Body of pancreas (tissue), 4 donors: ENCODE measurements at regions not wholly inside any gene's neighbourhood (a gene's known extent, or its start where the extent isn't known, plus 50 kb on each side); places are given as distances from the start of the nearest gene placed in this dataset.

ENCODE experiments used
- ATAC-seq: fragments of 150-250 bp; one replicate; pipeline ENCODE4 v1.9.1; 2016
- DNase-seq, 4 donors: peaks; one replicate each; pipeline ENCODE4 v3.0.0-alpha.2; 2019
- H3K27ac ChIP-seq, 4 donors: fragments of 200-600 bp; sonication (generic); 1 replicate in 3 of 4; 2 replicates in 1 of 4; pipeline versions ENCODE4 v1.5.1 to v1.6.1; 2016 to 2019; ENCODE audit warnings: mild to moderate bottlenecking in 1 of 4, mixed read lengths in 1 of 4, moderate library complexity in 1 of 4
- H3K27me3 ChIP-seq, 2 donors: fragments of 200-600 bp; sonication (generic); one replicate each; pipeline ENCODE4 v1.6.0; 2016; ENCODE audit warnings: mild to moderate bottlenecking in 1 of 2
- H3K36me3 ChIP-seq, 2 donors: fragments of 200-600 bp; sonication (generic); replicated peaks in 1 of 2; 2 replicates each; pipeline ENCODE4 v1.5.1; 2016; ENCODE audit warnings: low read depth in 2 of 2; ENCODE audit not compliant: insufficient read depth in 1 of 2
- H3K4me1 ChIP-seq: fragments of 200-600 bp; sonication (generic); one replicate; pipeline ENCODE4 v1.6.0; 2016
- H3K4me3 ChIP-seq, 2 donors: fragments of 200-600 bp; sonication (generic); 1 replicate in 1 of 2; 2 replicates in 1 of 2; pipeline ENCODE4 v1.5.1; 2016 to 2019
- H3K9me3 ChIP-seq, 3 donors: fragments of 200-600 bp; sonication (generic); 1 replicate in 2 of 3; 2 replicates in 1 of 3; pipeline ENCODE4 v1.5.1; 2016
- CTCF ChIP-seq, 7 experiments: fragments of 450-650 bp in 4 of 7; fragments of 200-600 bp in 3 of 7; sonication (generic) in 3 of 7; IDR thresholded peaks; one replicate each; pipeline ENCODE4 v1.5.1; 2016 to 2019; ENCODE audit warnings: antibody characterized with exemption in 7 of 7
- POLR2A ChIP-seq, 3 donors: fragments of 450-650 bp; IDR thresholded peaks; one replicate each; pipeline ENCODE4 v1.6.1; 2016; ENCODE audit warnings: antibody characterized with exemption in 3 of 3, mild to moderate bottlenecking in 2 of 3
- WGBS, 2 donors: methylation state at CpG; one replicate each; pipeline ENCODE4 v1.1.5; 2017; 5-methylcytosine and 5-hydroxymethylcytosine counted together
- intact Hi-C: fragments of 100-400 bp; cut with DNase I; formaldehyde crosslinking; loops from one replicate; pipeline ENCODE4 v1.15.1; 2023

GRCh38 chr4:64559571-64559970, 150.3 kb upstream of the TECRL start:
- peaks cover 6% of the 10 kb centered on the region for H3K4me1 ChIP-seq
- ATAC-seq (no peak), DNase-seq (no peak)
- intact Hi-C loops, result no loop called here
- H3K27ac ChIP-seq, result no peak overlapping the region
- TF ChIP-seq CTCF (IDR thresholded peaks at IDR 0.05) (no peak), POLR2A (IDR thresholded peaks at IDR 0.05) (no peak)
- WGBS, 2 donors, result 68 to 88% methylated on average over 4 of the region's 4 CpGs
- no peaks in the 10 kb centered on the region for H3K36me3 ChIP-seq
- H3K9me3 ChIP-seq, result no peaks in the 10 kb centered on the region
- no peaks in the 10 kb centered on the region for H3K27me3 ChIP-seq
- H3K4me3 ChIP-seq, result no peak overlapping the region

GRCh38 chr4:64551125-64551524, 141.9 kb upstream of the TECRL start:
- intact Hi-C loops, result no loop called here
- Histone ChIP-seq H3K9me3 (no peaks in the 10 kb centered on the region), H3K27me3 (no peaks in the 10 kb centered on the region), H3K4me3 (no peak overlapping the region), H3K36me3 (no peaks in the 10 kb centered on the region), H3K27ac (no peak overlapping the region), H3K4me1 (peaks cover 6% of the 10 kb centered on the region)
- TF ChIP-seq CTCF (IDR thresholded peaks at IDR 0.05) (no peak), POLR2A (IDR thresholded peaks at IDR 0.05) (no peak)
- ATAC-seq (no peak), DNase-seq (no peak)

GRCh38 chr4:64545593-64545992, 136.3 kb upstream of the TECRL start:
- 90 to 92% methylated on average over 15 of the region's 15 CpGs for WGBS, 2 donors
- Histone ChIP-seq H3K9me3 (no peaks in the 10 kb centered on the region), H3K36me3 (no peaks in the 10 kb centered on the region), H3K4me3 (no peak overlapping the region), H3K4me1 (no peaks in the 10 kb centered on the region), H3K27me3 (no peaks in the 10 kb centered on the region), H3K27ac (no peak overlapping the region)
- no peak for ATAC-seq
- no peak for DNase-seq
- TF ChIP-seq CTCF (IDR thresholded peaks at IDR 0.05), result no peak
- TF ChIP-seq POLR2A (IDR thresholded peaks at IDR 0.05), result no peak
- intact Hi-C loops, result no loop called here

GRCh38 chr4:64539234-64539849, 130.1 kb upstream of the TECRL start:
- Histone ChIP-seq H3K4me1 (no peaks in the 10 kb centered on the region), H3K9me3 (no peaks in the 10 kb centered on the region), H3K36me3 (no peaks in the 10 kb centered on the region), H3K27me3 (no peaks in the 10 kb centered on the region), H3K4me3 (no peak overlapping the region), H3K27ac (no peak overlapping the region)
- ATAC-seq (peak; percentile 79), DNase-seq (peak; percentile 49 to 62 (median 57))
- 5 to 7% methylated on average over 4 of the region's 4 CpGs for WGBS, 2 donors
- TF ChIP-seq CTCF (IDR thresholded peaks at IDR 0.05), result peak; percentile 59 to 92 (median 77)
- no peak for TF ChIP-seq POLR2A (IDR thresholded peaks at IDR 0.05)
- intact Hi-C loops, result no loop called here

GRCh38 chr4:64538219-64538618, 129.0 kb upstream of the TECRL start:
- no peaks in the 10 kb centered on the region for H3K4me1 ChIP-seq
- H3K9me3 ChIP-seq, result no peaks in the 10 kb centered on the region
- intact Hi-C loops, result no loop called here
- DNase-seq (no peak), ATAC-seq (no peak)
- no peaks in the 10 kb centered on the region for H3K36me3 ChIP-seq
- no peak overlapping the region for H3K4me3 ChIP-seq
- no peak overlapping the region for H3K27ac ChIP-seq
- TF ChIP-seq POLR2A (IDR thresholded peaks at IDR 0.05) (no peak), CTCF (IDR thresholded peaks at IDR 0.05) (no peak)
- no peaks in the 10 kb centered on the region for H3K27me3 ChIP-seq
- WGBS, 2 donors, result 70% methylated on average over 8 of the region's 8 CpGs
